ENCODE measurements at regions not wholly inside any gene's neighbourhood (a gene's known extent, or its start where the extent isn't known, plus 50 kb on each side); places are given as distances from the start of the nearest gene placed in this dataset.

DNA sequence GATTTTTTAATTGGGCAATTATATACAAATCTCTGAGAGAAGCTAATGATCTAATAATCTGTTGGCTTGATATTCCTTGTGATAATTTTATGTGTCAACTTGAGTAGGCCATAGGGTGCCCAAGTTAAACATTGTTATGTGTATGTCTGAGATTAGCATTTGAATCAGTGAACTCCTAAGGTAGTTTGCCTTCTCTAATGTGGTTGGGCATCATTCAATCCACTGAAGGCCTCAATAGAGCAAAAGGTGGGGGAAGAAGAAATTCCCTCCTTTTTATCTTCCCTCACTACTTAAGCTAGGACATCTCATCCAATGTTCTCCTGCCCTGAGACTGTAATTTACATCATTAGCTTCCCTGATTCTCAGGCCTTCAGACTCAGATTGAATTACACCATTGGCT, 394.5 kb downstream of the LMO4 start:
- no TSS peak for BruUV-seq (replicated peaks)
- no peak overlapping the region for H3K4me3 ChIP-seq (ENCODE audit: low read length)
- POLR2A ChIA-PET (ENCODE audit: unreplicated experiment): no interaction called here
- H3K9ac ChIP-seq (ENCODE audit: low read length): no peak overlapping the region
- TF ChIP-seq, protein P1, sequence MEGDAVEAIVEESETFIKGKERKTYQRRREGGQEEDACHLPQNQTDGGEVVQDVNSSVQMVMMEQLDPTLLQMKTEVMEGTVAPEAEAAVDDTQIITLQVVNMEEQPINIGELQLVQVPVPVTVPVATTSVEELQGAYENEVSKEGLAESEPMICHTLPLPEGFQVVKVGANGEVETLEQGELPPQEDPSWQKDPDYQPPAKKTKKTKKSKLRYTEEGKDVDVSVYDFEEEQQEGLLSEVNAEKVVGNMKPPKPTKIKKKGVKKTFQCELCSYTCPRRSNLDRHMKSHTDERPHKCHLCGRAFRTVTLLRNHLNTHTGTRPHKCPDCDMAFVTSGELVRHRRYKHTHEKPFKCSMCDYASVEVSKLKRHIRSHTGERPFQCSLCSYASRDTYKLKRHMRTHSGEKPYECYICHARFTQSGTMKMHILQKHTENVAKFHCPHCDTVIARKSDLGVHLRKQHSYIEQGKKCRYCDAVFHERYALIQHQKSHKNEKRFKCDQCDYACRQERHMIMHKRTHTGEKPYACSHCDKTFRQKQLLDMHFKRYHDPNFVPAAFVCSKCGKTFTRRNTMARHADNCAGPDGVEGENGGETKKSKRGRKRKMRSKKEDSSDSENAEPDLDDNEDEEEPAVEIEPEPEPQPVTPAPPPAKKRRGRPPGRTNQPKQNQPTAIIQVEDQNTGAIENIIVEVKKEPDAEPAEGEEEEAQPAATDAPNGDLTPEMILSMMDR (conservative IDR thresholded peaks at IDR 0.05; ENCODE audit: low read depth, low read length): no peak
- TF ChIP-seq EZH2phosphoT487 (IDR thresholded peaks at IDR 0.05; ENCODE audit: borderline replicate concordance, low read length): no peak
- TF ChIP-seq EZH2 (IDR thresholded peaks at IDR 0.05; ENCODE audit: low read length, unreplicated experiment): no peak
- no peak overlapping the region for H3K4me2 ChIP-seq (ENCODE audit: low read length)
- CTCF ChIA-PET: no interaction called here
- no peak for DNase-seq
- H3K4me1 ChIP-seq (ENCODE audit: insufficient read depth, low read length): 0 out of 2 replicates have a peak, but pooled peaks cover 4% of the 10 kb centered on the region
- no peaks in the 10 kb centered on the region for H3K36me3 ChIP-seq (ENCODE audit: low read depth, low read length)
- no peak overlapping the region for H3K27ac ChIP-seq (ENCODE audit: low read length)
- no peaks in the 10 kb centered on the region for H3K9me3 ChIP-seq (ENCODE audit: low read length)
- H3K9me2 ChIP-seq (replicated peaks; ENCODE audit: low read length): no peaks in the 10 kb centered on the region
- H3F3A ChIP-seq (ENCODE audit: low read length, unreplicated experiment): no peaks in the 10 kb centered on the region
- H3K27me3 ChIP-seq (ENCODE audit: low read length): no peaks in the 10 kb centered on the region
- no peaks in the 10 kb centered on the region for H4K20me1 ChIP-seq (ENCODE audit: low read length)
- ATAC-seq: no peak
- no peak overlapping the region for H2AFZ ChIP-seq (ENCODE audit: low read length)
- no peaks in the 10 kb centered on the region for H3K79me2 ChIP-seq (ENCODE audit: low read length)
- intact Hi-C loops (cut with micrococcal nuclease): no loop called here

DNA sequence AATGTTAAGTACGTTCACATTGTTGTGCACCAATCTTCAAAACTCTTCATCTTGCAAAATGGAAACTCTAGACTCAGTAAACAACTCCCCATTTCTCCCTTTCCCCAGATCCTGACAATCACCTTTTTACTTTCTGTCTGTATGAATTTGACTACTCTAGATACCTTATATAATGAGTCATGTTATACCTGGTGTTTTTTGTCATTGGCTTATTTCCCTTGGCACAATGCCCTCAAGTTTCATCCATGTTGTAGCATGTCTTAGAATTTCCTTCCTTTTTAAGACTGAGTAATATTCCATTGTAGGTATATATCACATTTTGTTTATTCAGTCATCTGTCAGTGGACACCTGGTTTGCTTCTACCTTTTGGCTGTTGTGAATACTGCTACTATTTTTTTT, 399.5 kb downstream of the LMO4 start:
- no peaks in the 10 kb centered on the region for H3F3A ChIP-seq (ENCODE audit: low read length, unreplicated experiment)
- no peak overlapping the region for H3K4me3 ChIP-seq (ENCODE audit: low read length)
- no peak overlapping the region for H3K4me2 ChIP-seq (ENCODE audit: low read length)
- no peaks in the 10 kb centered on the region for H3K9me2 ChIP-seq (replicated peaks; ENCODE audit: low read length)
- no TSS peak for BruUV-seq (replicated peaks)
- no peak overlapping the region for H3K9ac ChIP-seq (ENCODE audit: low read length)
- H3K27me3 ChIP-seq (ENCODE audit: low read length): no peaks in the 10 kb centered on the region
- DNase-seq: peak; percentile 22
- CTCF ChIA-PET: no interaction called here
- no peak for ATAC-seq
- POLR2A ChIA-PET (ENCODE audit: unreplicated experiment): no interaction called here
- no peaks in the 10 kb centered on the region for H4K20me1 ChIP-seq (ENCODE audit: low read length)
- no peak overlapping the region for H3K27ac ChIP-seq (ENCODE audit: low read length)
- TF ChIP-seq EZH2phosphoT487 (IDR thresholded peaks at IDR 0.05; ENCODE audit: borderline replicate concordance, low read length) (no peak), EZH2 (IDR thresholded peaks at IDR 0.05; ENCODE audit: low read length, unreplicated experiment) (no peak)
- TF ChIP-seq, protein P1 (conservative IDR thresholded peaks at IDR 0.05; ENCODE audit: low read depth, low read length): no peak
- intact Hi-C loops (cut with micrococcal nuclease): no loop called here
- H2AFZ ChIP-seq (ENCODE audit: low read length): no peak overlapping the region
- no peaks in the 10 kb centered on the region for H3K79me2 ChIP-seq (ENCODE audit: low read length)
- no peaks in the 10 kb centered on the region for H3K4me1 ChIP-seq (ENCODE audit: insufficient read depth, low read length)
- H3K9me3 ChIP-seq (ENCODE audit: low read length): no peaks in the 10 kb centered on the region
- no peaks in the 10 kb centered on the region for H3K36me3 ChIP-seq (ENCODE audit: low read depth, low read length)

DNA sequence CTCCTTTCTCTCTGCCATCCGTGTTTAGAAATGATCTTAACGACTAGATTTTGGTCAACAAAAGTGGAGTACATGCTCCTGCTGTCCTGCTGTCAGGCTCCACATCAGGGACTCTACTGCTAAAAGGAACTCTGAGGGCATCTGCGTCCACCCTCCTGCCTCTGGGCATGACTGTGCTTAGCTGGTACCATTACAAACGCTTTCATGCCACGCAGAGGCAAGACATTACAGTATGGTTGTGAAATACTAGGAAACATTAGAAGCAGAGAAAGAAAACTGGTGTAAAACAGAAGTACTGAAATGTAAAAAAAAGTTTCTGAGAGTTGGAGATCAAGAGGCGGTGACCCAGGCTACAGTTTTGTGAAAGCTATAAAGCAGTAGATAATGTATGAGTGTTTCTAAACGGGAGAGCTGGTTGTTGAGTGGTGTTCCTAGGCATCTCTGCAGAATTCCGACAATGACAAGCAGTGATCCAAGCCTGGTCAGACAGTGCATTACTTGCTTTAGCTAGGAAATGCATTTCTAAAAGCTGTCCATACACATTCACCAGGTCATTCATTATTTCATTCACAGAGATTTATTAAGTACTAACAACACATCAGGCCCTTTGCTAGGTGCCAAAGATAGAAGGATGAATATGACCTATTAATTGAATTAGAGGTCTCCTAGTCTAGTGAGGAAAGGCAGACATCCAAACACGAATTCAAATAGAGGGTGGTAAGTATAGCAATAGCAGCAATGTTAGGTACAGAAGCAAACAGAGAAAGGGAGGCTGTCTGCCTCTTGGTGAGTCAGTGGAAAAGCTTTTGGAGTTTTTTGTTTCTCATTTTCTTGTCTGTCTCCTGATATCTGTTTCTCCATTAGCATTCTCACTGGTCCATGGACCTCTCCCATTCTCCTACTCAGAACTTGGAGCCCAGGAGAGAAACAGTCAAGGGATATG, 401.9 kb downstream of the LMO4 start:
- H3K27ac ChIP-seq (ENCODE audit: low read length): no peak overlapping the region
- no peaks in the 10 kb centered on the region for H3K36me3 ChIP-seq (ENCODE audit: low read depth, low read length)
- ATAC-seq (no peak), DNase-seq (no peak)
- no peaks in the 10 kb centered on the region for H3K79me2 ChIP-seq (ENCODE audit: low read length)
- no peaks in the 10 kb centered on the region for H4K20me1 ChIP-seq (ENCODE audit: low read length)
- ChIA-PET POLR2A (ENCODE audit: unreplicated experiment) (no interaction called here), CTCF (no interaction called here)
- H3K9me3 ChIP-seq (ENCODE audit: low read length): no peaks in the 10 kb centered on the region
- no peaks in the 10 kb centered on the region for H3K9me2 ChIP-seq (replicated peaks; ENCODE audit: low read length)
- H3K27me3 ChIP-seq (ENCODE audit: low read length): no peaks in the 10 kb centered on the region
- TF ChIP-seq, protein P1 (conservative IDR thresholded peaks at IDR 0.05; ENCODE audit: low read depth, low read length): no peak
- TF ChIP-seq EZH2phosphoT487 (IDR thresholded peaks at IDR 0.05; ENCODE audit: borderline replicate concordance, low read length) (no peak), EZH2 (IDR thresholded peaks at IDR 0.05; ENCODE audit: low read length, unreplicated experiment) (no peak)
- H2AFZ ChIP-seq (ENCODE audit: low read length): no peak overlapping the region
- H3F3A ChIP-seq (ENCODE audit: low read length, unreplicated experiment): no peaks in the 10 kb centered on the region
- no peaks in the 10 kb centered on the region for H3K4me1 ChIP-seq (ENCODE audit: insufficient read depth, low read length)
- no peak overlapping the region for H3K9ac ChIP-seq (ENCODE audit: low read length)
- no peak overlapping the region for H3K4me2 ChIP-seq (ENCODE audit: low read length)
- H3K4me3 ChIP-seq (ENCODE audit: low read length): no peak overlapping the region
- intact Hi-C loops (cut with micrococcal nuclease): no loop called here
- no TSS peak for BruUV-seq (replicated peaks)

All from PC-3 (cell line).